ENCODE measurements at regions not wholly inside any gene's neighbourhood (a gene's known extent, or its start where the extent isn't known, plus 50 kb on each side); places are given as distances from the start of the nearest gene placed in this dataset.
A peak's percentile ranks its signal among the peaks of the same experiment; 100 is the strongest.

- DNase-seq (no peak), ATAC-seq (ENCODE audit: insufficient read depth, low read depth) (no peak)
- no peak overlapping the region for H2AFZ ChIP-seq (ENCODE audit: low read depth, low read length)
- H3K27me3 ChIP-seq (ENCODE audit: insufficient read depth, low read length, poor library complexity): no peaks in the 10 kb centered on the region
- H3K27ac ChIP-seq (ENCODE audit: low read length): no peak overlapping the region
- H3K9ac ChIP-seq (ENCODE audit: low read depth, low read length): no peak overlapping the region
- TF ChIP-seq, protein P1, sequence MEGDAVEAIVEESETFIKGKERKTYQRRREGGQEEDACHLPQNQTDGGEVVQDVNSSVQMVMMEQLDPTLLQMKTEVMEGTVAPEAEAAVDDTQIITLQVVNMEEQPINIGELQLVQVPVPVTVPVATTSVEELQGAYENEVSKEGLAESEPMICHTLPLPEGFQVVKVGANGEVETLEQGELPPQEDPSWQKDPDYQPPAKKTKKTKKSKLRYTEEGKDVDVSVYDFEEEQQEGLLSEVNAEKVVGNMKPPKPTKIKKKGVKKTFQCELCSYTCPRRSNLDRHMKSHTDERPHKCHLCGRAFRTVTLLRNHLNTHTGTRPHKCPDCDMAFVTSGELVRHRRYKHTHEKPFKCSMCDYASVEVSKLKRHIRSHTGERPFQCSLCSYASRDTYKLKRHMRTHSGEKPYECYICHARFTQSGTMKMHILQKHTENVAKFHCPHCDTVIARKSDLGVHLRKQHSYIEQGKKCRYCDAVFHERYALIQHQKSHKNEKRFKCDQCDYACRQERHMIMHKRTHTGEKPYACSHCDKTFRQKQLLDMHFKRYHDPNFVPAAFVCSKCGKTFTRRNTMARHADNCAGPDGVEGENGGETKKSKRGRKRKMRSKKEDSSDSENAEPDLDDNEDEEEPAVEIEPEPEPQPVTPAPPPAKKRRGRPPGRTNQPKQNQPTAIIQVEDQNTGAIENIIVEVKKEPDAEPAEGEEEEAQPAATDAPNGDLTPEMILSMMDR (IDR thresholded peaks at IDR 0.05; ENCODE audit: borderline replicate concordance, extremely low read depth, low read length, poor library complexity, severe bottlenecking): no peak
- TF ChIP-seq EZH2 (IDR thresholded peaks at IDR 0.05; ENCODE audit: borderline replicate concordance, low read depth, low read length, severe bottlenecking): no peak
- no peaks in the 10 kb centered on the region for H3K36me3 ChIP-seq (ENCODE audit: insufficient read depth, low read length)
- no peaks in the 10 kb centered on the region for H3K4me1 ChIP-seq (ENCODE audit: insufficient read depth, low read length)
- H3K79me2 ChIP-seq (ENCODE audit: insufficient read depth, low read length): no peaks in the 10 kb centered on the region
- no peak overlapping the region for H3K4me2 ChIP-seq (ENCODE audit: insufficient read depth, low read length)
- no peak overlapping the region for H3K4me3 ChIP-seq (ENCODE audit: low read depth in 1 of 2, low read length in 2 of 2)
- no peaks in the 10 kb centered on the region for H3K9me3 ChIP-seq (ENCODE audit: insufficient read depth, low read length, severe bottlenecking)
- no peaks in the 10 kb centered on the region for H4K20me1 ChIP-seq (ENCODE audit: insufficient read depth, low read length)
Measured at GRCh38 chr11:45597097-45597496, 68.3 kb downstream of the CHST1 start.

DNA sequence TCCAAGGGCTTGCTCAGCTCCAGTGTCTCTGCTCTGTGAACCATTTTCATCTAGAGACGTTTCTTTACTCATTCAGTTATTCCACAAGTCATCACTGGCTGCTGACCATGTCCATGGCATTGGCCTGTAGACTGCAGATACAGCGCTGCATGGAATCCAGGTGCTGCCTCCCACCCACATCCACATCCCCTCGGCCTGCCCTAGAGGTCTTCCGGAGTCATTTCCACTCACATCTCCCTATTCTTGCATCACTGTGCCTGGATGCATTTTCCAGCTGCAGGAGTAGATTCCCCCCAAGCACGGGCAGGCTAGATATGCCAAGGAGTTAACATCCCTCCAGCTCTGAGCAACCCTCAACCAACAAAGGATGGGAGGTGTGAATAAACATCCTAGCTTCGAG lies 68.9 kb downstream of the CHST1 start:
- no peak for DNase-seq
- H4K20me1 ChIP-seq (ENCODE audit: insufficient read depth, low read length): no peaks in the 10 kb centered on the region
- H3K4me3 ChIP-seq (ENCODE audit: low read depth in 1 of 2, low read length in 2 of 2): no peak overlapping the region
- no peaks in the 10 kb centered on the region for H3K4me1 ChIP-seq (ENCODE audit: insufficient read depth, low read length)
- no peak overlapping the region for H2AFZ ChIP-seq (ENCODE audit: low read depth, low read length)
- no peak for ATAC-seq (ENCODE audit: insufficient read depth, low read depth)
- no peak overlapping the region for H3K4me2 ChIP-seq (ENCODE audit: insufficient read depth, low read length)
- no peak overlapping the region for H3K27ac ChIP-seq (ENCODE audit: low read length)
- no peaks in the 10 kb centered on the region for H3K36me3 ChIP-seq (ENCODE audit: insufficient read depth, low read length)
- no peak overlapping the region for H3K9ac ChIP-seq (ENCODE audit: low read depth, low read length)
- H3K9me3 ChIP-seq (ENCODE audit: insufficient read depth, low read length, severe bottlenecking): no peaks in the 10 kb centered on the region
- H3K27me3 ChIP-seq (ENCODE audit: insufficient read depth, low read length, poor library complexity): no peaks in the 10 kb centered on the region
- no peaks in the 10 kb centered on the region for H3K79me2 ChIP-seq (ENCODE audit: insufficient read depth, low read length)
- TF ChIP-seq, protein P1 (IDR thresholded peaks at IDR 0.05; ENCODE audit: borderline replicate concordance, extremely low read depth, low read length, poor library complexity, severe bottlenecking): no peak
- TF ChIP-seq EZH2 (IDR thresholded peaks at IDR 0.05; ENCODE audit: borderline replicate concordance, low read depth, low read length, severe bottlenecking): no peak

GRCh38 chr11:45593992-45594391 lies 71.4 kb downstream of the CHST1 start:
- H3K9me3 ChIP-seq (ENCODE audit: insufficient read depth, low read length, severe bottlenecking): no peaks in the 10 kb centered on the region
- DNase-seq (peak; percentile 18), ATAC-seq (ENCODE audit: insufficient read depth, low read depth) (peak; percentile 68; the same call in 2 of the 3 replicates)
- no peak overlapping the region for H2AFZ ChIP-seq (ENCODE audit: low read depth, low read length)
- no peak overlapping the region for H3K9ac ChIP-seq (ENCODE audit: low read depth, low read length)
- H3K36me3 ChIP-seq (ENCODE audit: insufficient read depth, low read length): no peaks in the 10 kb centered on the region
- H3K4me3 ChIP-seq (ENCODE audit: low read depth in 1 of 2, low read length in 2 of 2): no peak overlapping the region
- no peaks in the 10 kb centered on the region for H4K20me1 ChIP-seq (ENCODE audit: insufficient read depth, low read length)
- H3K27me3 ChIP-seq (ENCODE audit: insufficient read depth, low read length, poor library complexity): no peaks in the 10 kb centered on the region
- no peaks in the 10 kb centered on the region for H3K79me2 ChIP-seq (ENCODE audit: insufficient read depth, low read length)
- H3K27ac ChIP-seq (ENCODE audit: low read length): no peak overlapping the region
- H3K4me1 ChIP-seq (ENCODE audit: insufficient read depth, low read length): no peaks in the 10 kb centered on the region
- TF ChIP-seq EZH2 (IDR thresholded peaks at IDR 0.05; ENCODE audit: borderline replicate concordance, low read depth, low read length, severe bottlenecking): no peak
- H3K4me2 ChIP-seq (ENCODE audit: insufficient read depth, low read length): no peak overlapping the region

- no peaks in the 10 kb centered on the region for H3K79me2 ChIP-seq (ENCODE audit: insufficient read depth, low read length)
- no peak overlapping the region for H3K4me2 ChIP-seq (ENCODE audit: insufficient read depth, low read length)
- H3K36me3 ChIP-seq (ENCODE audit: insufficient read depth, low read length): no peaks in the 10 kb centered on the region
- TF ChIP-seq EZH2 (IDR thresholded peaks at IDR 0.05; ENCODE audit: borderline replicate concordance, low read depth, low read length, severe bottlenecking): no peak
- TF ChIP-seq, protein P1 (IDR thresholded peaks at IDR 0.05; ENCODE audit: borderline replicate concordance, extremely low read depth, low read length, poor library complexity, severe bottlenecking): no peak
- no peak overlapping the region for H3K27ac ChIP-seq (ENCODE audit: low read length)
- no peaks in the 10 kb centered on the region for H3K9me3 ChIP-seq (ENCODE audit: insufficient read depth, low read length, severe bottlenecking)
- H3K9ac ChIP-seq (ENCODE audit: low read depth, low read length): no peak overlapping the region
- H4K20me1 ChIP-seq (ENCODE audit: insufficient read depth, low read length): no peaks in the 10 kb centered on the region
- no peaks in the 10 kb centered on the region for H3K4me1 ChIP-seq (ENCODE audit: insufficient read depth, low read length)
- DNase-seq (no peak), ATAC-seq (ENCODE audit: insufficient read depth, low read depth) (no peak)
- no peak overlapping the region for H2AFZ ChIP-seq (ENCODE audit: low read depth, low read length)
- no peak overlapping the region for H3K4me3 ChIP-seq (ENCODE audit: low read depth in 1 of 2, low read length in 2 of 2)
- H3K27me3 ChIP-seq (ENCODE audit: insufficient read depth, low read length, poor library complexity): no peaks in the 10 kb centered on the region
Measured at GRCh38 chr11:45592636-45593035, 72.8 kb downstream of the CHST1 start.

All from DND-41 (cell line).